NCI-H82 treated with DMSO at 0.1 percent for 48 hours (cell line): ENCODE measurements at regions not wholly inside any gene's neighbourhood (a gene's known extent, or its start where the extent isn't known, plus 50 kb on each side); places are given as distances from the start of the nearest gene placed in this dataset.
"Not testable (repeated sequence)": the region's sequence is repeated elsewhere in the genome, so short reads cannot be mapped to it uniquely, and the experiment has no call there.

Experiments used
- DNase-seq: peaks from one replicate; lab custom pipeline; 2025; ENCODE audit not compliant: unreplicated experiment; lab: John Stamatoyannopoulos, UW

DNA sequence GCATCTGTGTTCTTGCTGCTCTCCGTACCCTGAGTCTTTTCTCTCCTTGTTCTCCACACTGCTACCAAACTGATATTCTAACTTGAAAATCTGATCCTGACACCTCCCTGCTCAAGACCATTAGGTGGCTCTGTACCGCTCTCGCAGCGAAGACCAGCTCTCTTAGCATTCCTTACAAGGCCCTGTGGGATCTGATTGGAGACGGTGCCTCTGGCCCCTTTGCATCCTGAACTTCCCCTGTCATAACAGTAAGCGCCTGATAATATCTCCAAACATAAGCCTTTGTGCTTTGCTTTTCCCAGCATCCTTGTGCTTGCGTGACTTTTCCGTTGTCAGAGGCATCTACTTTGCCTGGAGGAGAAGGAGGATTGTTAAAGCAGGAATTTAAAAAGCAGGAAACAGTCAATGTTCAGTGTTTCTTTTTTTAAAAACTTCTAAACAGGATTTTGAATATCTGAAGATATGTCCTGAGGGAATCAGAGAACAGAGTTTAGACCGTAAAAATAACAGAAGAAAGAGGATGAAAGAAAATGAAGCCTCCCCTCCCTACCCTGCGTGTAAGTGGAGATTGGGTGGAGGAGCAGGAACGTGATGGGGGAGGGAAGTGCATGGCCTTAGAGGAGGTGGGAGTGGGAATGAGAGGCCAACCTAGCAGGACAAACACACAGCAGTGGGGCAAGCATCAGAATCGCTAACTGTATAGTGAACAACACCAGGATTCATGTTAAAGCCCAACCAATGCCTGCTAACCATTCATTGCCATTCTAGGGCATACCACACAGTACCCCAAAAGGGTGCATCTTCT lies 89.2 kb upstream of the STMND1 start:
- DNase-seq = no peak

DNA sequence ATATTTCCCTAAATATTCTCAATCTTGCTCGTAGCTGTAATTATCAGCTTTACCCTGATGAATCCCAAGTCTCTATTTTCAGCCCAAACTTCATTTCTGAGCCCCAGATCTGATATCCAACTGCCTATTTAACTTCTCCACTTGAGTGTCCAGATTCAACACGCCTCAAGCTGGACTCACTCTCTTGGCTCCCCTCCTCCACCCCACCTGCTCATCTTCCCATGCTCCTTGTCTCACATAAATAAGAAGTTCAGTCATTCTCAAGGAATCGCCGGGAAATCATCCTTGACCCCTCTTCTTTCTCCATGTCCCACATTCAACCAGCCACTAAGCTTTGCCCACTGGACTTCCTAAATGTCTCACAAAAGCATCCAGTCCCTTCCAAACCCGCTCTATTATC lies 89.9 kb upstream of the STMND1 start:
- DNase-seq = no peak

DNA sequence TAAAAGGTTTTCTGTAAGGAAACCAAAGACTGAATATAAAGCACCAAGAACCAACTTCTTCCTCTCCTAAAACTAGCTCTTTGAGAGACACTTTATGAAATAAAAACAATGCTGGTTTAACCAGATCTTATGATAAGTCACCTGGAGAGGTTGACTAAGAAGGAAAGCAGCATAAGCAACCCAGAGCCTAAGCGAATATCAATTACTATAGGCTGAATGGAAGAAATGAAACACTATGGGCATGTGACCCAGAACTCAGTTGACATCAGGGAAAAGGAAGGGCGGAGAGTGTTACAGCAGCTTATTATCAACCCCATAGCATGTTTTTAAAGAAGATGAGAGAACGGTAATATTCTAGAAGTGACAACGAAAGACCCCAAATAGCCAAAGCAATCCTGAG lies 94.1 kb upstream of the STMND1 start:
- DNase-seq = no peak

DNA sequence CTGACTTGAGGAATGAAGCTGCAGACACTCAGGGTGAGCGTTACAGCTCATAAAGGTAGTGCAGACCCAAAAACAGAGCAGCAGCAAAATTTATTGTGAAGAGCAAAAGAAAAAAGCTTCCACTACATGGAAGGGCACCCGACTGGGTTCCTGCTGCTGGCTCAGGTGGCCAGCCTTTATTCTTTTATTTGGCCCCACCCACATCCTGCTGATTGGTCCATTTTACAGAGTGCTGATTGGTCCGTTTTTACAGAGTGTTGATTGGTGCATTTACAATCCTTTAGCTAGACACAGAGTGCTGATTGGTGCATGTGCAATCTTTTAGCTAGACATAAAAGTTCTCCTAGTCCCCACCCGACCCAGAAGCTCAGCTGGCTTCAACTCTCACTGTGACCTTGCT lies 95.3 kb upstream of the STMND1 start:
- DNase-seq = no peak

DNA sequence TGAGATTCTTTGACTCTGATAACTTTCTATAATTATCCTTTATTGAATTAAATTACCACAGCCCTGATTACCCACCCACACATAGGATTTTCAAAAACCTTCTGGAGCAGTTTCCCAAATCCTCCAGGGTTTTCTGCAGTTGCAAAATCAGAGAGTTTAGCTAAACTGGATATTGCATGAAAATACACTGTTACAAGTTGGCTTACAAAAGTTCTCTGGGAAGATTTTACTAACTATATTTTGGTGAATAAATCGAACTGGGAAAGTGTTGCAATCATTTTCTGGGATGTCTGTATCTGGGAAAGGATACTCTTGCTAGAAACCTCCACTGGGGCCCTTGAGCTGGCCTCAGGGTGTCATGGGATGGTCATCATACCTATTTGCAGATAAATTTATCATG lies 97.6 kb upstream of the STMND1 start:
- DNase-seq = no peak

DNA sequence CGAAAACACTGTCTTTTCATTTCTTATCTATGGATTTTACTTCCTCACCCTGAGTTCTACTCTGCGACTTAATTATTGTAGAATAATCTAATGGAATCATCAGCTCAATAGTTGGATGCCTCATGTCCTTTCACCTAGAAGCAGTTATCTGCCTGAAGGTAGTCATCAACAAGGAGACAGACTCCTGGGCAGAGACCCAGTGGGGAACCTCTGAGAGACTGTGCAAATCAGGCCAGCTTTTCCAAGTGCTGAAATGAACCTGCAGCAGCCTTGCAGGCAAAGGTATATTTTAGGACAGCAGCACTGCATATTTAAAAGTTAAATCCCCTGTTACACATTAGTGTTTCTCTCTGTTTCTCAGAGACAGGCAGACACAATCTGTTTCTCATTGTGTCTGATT lies 99.7 kb upstream of the STMND1 start:
- no peak for DNase-seq

DNA sequence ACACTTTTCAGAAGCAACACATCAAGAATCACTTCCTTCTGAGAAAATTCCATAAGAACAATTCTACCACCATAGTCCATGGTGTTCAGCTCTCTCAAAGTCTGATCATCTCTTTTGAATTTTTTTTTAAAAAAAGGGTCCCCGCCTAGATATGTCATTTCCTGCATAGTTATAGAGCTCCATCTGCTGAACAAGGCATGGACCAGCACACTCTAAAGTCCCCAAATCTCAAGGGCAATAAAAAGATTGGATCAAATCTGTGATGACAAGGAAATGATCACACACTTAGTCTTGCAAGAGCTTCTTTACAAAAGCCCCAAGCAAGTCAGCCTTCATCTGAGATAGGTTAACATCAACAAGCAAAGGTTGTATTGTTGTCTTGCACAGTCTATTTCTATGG lies 100.7 kb upstream of the STMND1 start:
- DNase-seq = no peak

DNA sequence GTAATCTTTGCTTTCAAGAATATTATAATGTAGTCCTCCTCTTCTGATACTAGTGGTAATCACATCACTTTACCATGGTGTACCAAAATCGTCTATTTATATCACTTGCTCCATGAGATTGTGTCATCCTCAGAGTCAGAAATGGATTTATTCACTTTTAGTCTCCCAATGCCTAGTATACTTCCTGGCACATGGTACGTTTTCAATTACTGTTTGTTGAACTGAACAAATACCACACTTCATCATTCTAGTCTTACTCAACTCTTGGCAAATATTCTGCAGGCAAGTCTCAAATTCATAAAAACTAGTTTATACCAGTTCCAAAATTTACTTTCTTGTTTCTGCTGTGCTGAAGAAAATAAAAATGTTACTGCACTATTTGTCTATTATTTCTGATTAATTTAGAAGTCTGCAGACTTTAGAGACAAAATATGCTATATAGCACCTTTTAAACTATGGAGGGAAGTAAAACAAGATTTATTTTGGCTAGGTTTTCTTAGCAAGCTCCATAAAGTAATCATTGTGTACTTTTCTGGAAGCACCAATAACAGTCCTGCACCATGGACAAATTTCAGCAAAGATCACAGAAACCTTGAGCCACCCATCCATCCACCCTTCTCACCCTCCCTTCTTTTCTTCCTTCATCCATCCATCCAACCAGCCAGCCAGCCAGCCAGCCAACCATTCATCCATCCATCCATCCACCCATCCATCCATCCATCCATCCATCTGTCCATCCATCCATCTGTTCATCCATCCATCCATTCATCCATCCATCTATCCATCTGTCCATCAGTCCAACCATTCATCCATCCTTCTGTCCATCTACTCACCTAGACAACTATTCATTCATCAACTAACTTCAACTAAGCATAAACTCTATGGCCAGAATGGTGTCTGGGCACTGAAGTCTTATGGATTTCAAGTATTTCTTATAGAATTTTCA lies 102.1 kb upstream of the STMND1 start:
- no peak for DNase-seq

DNA sequence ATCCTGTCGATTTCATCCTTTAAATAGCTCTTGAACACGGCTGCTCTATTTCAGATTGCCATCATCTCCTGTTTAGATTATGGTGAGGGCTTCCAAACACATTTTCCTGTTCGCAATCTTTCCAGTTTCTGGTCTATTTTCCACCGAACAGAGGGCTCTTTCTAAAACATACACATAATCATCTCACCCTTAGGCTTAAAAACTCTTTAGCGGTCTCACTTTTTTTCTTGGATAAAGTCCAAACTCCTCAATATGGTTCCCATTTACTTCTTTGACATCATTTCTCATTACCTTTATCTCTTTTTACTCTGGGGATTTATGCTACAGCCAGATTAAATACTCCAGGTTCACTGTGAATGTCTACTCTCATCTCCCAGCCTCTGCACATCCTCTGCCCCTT lies 103.4 kb upstream of the STMND1 start:
- no peak for DNase-seq

DNA sequence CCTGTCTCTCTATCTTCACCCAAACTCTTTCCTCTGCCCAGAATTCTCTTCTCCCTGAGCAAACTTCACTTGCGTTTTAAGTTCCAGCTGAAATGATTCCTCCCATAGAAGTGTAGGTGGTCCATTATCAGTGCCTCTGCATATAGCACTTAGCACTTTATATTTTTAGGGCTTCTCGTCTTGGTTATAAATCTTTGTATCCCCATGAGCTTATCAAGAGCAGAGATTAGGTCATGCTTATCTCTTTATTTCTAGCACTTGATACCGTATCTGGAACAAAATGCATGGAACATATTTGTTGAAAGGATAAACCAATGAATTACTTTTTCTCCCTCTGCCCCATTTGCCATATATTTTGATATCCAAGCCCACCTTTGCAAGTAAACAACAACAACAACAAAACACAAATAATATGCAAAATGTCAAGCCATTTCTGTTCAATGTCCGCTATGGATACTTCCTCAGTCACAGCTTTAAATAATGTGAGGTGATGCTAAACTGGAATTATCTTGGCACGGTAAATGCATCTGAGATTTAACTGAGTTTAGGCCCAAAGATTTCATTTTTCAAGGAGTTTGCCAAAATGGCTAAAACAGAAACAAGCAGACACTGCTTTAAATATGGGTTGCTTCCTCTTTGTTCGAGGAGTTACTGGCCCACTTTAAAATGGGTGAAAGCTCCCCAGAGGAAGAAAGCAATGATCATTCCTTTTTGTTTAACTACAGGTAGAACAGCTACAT lies 106.2 kb upstream of the STMND1 start:
- no peak for DNase-seq

DNA sequence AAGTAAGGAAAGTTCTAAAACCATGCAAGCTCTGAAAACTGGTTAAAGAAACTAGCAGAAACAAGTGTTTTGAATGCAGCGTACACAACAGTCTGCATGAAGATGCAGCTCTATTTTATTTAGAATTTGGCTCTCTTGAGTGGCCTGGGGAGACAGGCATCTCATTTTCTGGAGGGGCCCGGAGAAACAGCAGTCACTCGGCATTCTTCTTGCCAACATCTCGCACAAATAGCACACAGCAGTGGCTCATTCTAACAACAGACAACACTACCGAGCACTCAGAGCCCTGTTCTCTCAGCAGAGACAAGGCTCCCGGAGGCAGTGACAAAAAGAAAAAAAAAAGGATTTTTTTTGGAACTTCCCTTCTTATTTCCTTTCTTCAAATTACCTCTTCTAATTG lies 108.5 kb upstream of the STMND1 start:
- no peak for DNase-seq

DNA sequence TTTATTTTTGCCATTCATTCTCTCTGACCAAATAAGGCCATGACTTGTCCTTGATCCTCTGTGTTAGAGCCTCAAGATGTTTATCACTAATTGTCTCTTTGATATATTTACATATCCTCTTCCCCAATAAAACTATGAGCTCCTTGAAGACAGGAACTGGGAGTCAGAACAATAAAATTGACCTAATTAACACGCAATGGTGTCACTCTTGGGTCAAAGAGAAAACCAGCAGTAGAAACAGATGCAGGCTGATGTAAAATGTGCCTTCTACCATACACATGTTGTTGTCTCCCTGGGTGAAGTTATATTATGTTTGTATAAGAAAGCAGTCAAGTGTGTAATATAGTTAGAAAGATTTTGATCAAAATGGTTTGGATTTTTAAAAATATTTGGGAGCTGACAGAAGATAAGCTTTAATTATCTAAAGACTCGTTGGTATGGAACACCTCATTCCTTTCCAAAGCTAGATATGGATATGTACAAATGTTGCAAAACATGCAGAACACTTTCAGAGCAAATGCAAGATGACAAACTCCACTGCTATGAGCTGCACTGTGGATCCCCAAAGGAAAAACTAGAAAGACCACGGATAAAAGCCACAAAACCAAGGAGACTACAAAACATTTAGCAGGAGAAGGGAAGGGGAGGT lies 109.7 kb upstream of the STMND1 start:
- DNase-seq = no peak

DNA sequence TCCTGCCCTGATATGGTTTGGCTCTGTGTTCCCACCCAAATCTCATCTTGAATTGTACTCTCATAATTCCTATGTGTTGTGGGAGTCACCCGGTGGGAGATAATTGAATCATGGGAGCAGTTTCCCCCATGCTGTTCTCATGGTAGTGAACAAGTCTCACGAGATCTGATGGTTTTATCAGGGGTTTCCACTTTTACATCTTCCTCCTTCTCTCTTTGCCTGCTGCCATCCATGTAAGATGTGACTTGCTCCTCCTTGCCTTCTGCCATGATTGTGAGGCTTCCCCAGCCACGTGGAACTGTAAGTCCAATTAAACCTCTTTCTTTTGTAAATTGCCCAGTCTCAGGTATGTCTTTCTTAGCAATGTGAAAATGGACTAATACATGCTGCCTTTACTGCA lies 111.9 kb upstream of the STMND1 start:
- not testable (repeated sequence) for DNase-seq

DNA sequence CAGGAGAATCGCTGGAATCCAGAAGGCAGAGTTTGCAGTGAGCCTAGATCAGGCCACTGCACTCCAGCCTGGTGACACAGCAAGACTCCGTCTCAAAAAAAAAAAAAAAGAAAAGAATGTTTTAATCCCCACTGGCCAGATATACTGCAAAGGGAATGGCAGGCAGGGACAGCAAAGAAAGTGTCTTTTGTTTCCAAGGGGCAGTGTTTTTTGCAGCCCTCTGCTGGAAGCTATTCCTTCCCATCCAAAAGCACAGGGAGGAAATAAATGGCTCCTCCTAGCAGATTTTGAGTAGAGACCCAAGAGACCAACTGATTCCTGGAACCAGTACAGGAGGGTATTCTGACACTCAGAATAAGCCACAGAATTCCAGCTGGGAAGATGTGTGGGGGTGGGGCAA lies 112.5 kb upstream of the STMND1 start:
- DNase-seq = no peak

DNA sequence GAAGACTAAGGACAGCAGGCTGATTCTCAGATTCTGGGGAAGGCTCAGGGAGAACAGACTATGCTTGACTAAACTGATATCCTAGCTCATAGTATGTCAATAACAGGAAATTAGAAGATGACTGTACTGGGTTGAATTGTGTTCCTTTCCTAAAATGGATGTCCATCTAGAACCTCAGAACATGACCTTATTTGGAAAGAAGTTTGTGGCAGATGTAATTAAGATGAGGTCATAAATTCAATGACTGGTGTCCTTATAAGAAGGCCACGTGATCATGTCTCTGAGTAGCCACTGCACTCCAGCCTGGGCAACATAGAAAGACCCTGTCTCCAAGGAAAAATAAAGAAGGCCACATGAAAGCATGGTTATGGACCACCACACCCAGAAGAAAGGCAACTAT lies 113.9 kb upstream of the STMND1 start:
- DNase-seq = no peak

DNA sequence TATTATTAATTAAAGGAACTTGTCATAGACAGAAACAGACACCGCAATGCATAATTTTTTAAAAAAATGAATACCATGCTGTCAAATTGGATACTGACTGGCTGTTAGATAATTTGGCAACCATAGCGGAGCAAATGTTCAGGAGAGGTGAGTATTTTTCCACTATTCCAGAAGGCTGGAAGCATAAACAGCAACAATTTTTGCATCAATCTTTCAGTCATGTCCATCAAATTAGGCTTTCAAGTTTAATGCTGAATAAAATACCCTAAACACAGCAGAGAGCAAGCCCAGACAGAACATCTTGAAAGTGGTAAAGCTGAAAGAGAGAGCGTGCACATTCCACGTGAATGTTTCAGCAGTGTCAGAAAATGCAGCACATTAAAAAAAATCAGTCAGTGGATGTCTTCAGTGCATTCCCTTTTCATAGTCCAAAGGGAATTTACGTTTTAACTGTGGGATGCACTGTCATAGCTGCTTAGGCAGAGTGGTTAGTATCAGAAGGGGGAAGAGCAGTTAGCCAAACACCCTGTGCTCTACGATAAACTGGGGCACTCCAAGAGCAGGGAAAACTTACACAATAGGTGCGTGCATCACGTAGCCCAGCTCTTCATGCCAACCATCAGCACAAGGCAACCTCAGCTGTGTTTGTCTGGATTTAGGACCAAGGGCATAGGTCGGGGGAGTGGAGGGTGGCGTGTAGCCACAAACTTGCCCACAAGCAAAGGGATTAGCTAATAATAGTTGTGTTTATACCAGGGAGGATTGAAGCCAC lies 116.2 kb upstream of the STMND1 start:
- DNase-seq = no peak

DNA sequence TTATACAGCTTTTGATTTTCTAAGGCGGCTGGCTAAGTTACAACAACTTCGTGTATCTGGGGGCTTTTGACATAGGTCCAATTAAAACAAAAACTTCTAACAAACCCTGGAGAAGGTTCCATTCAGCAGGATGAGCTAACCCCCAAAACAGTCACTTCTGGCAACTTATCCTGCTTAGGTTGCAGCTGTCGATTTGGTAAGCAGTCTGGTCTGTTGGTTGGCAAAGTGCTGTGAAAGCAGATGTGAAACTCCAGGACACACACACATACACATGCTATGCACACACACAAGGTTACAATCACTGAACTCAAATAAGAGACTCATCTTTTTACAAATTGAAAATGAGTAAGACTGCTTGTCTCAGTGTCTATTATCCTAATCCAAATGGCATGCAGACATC lies 119.0 kb upstream of the STMND1 start:
- no peak for DNase-seq

DNA sequence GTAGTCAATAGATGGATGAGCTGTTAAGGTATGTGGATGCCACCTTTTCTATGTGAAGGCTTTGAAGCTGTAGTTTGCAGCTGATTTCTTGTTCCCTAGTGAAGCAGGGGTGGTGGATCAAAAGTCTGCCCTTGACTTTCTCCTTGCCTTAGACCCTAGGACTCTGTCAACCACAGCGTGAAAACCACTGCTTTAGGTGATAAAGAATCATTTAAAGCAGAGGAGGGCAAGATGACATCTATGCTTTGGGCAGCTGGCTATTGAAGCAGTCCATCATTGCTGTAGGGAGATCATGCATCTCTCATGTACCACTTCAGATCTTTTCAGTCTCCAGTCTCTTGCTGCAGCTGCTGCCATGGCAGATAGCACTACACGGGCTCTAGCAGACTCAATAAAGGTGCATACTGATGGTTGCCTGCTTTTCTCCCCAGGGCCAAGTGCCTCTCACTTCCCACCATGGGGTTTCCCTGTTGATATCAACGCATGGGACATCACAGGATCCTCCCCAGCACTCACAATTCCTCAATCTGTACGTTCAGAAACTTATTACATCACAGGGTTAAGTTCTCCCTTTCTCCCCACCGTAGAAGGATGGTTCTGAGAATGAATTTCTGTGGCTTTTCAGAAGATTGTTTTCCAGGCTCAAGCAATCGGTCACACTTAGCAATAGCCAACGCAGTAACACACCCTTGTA lies 122.0 kb upstream of the STMND1 start:
- no peak for DNase-seq

DNA sequence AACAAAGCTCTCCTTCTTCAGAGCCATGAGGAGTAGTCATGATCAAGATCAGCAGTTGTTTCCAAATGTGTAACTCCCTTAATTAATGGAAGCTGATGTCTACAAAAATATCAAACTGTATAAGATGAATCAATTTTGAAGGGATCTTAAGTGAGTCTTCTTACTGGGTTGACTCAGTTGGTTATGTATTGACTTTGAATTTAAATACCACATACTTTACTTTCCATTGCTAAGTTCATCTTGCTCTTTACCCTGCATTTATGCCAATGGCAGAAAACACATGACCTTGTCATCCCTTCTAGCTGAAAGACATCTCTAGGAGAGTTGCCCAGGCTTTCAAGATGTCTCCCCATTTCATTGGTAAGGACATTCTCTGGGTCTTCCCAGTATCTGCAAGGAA lies 123.2 kb upstream of the STMND1 start:
- no peak for DNase-seq
